Ectodermal cell (in vitro differentiated cells): ENCODE measurements at regions not wholly inside any gene's neighbourhood (a gene's known extent, or its start where the extent isn't known, plus 50 kb on each side); places are given as distances from the start of the nearest gene placed in this dataset.
"Not testable (repeated sequence)": the region's sequence is repeated elsewhere in the genome, so short reads cannot be mapped to it uniquely, and the experiment has no call there.

Experiments
- H3K27ac ChIP-seq: 2 replicates; pipeline ENCODE4 v1.7.0; 2013; ENCODE audit warnings: mild to moderate bottlenecking, low read depth, low read length; ENCODE audit not compliant: insufficient read depth, poor library complexity, severe bottlenecking
- H3K27me3 ChIP-seq: 2 replicates; pipeline ENCODE4 v1.7.0; 2013; ENCODE audit warnings: mild to moderate bottlenecking, low read length; ENCODE audit not compliant: insufficient read depth, control insufficient read depth, poor library complexity, severe bottlenecking
- H3K36me3 ChIP-seq: one replicate; pipeline ENCODE4 v1.7.0; 2013; ENCODE audit warnings: low read length; ENCODE audit not compliant: control insufficient read depth, insufficient read depth
- H3K4me1 ChIP-seq: one replicate; pipeline ENCODE4 v1.7.0; 2013; ENCODE audit warnings: low read length; ENCODE audit not compliant: control insufficient read depth, insufficient read depth
- H3K4me3 ChIP-seq: 2 replicates; pipeline ENCODE4 v1.7.0; 2013; ENCODE audit warnings: low read depth, low read length, control low read depth; ENCODE audit not compliant: insufficient read depth
- H3K9me3 ChIP-seq: 2 replicates; pipeline ENCODE4 v1.7.0; 2013; ENCODE audit warnings: mild to moderate bottlenecking, low read length, moderate library complexity; ENCODE audit not compliant: control insufficient read depth
- WGBS, 2 experiments: methylation state at CpG; one replicate each; pipeline ENCODE4 v1.1.7; 2013; ENCODE audit warnings: missing lambda C conversion rate in 2 of 2; 5-methylcytosine and 5-hydroxymethylcytosine counted together

DNA sequence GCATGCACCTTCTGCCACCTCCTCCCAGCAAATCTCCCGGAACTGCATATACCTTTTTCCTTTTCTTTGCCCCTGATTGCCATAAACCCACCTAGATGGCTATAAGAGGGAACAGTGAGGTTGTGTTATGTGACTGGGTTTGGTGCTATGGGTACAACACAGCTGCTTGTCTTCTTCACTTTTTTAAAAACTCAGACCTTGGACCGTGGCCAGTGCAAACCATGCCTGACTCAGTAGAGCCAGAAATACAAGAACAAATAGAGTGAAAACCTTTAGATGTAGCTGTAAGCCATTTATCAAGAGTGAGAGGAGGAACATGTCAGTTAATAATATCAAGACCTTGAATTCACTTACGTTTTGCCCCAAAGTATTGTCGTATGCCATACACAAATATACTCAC lies 267.4 kb upstream of the CHAC2 start:
- no peaks in the 10 kb centered on the region for H3K9me3 ChIP-seq
- H3K36me3 ChIP-seq, result no peaks in the 10 kb centered on the region
- H3K27me3 ChIP-seq, result no peaks in the 10 kb centered on the region
- no peak overlapping the region for H3K4me3 ChIP-seq
- H3K4me1 ChIP-seq, result no peaks in the 10 kb centered on the region
- no peak overlapping the region for H3K27ac ChIP-seq
- 95 to 96% methylated on average over 4 of the region's 4 CpGs for WGBS, 2 experiments

DNA sequence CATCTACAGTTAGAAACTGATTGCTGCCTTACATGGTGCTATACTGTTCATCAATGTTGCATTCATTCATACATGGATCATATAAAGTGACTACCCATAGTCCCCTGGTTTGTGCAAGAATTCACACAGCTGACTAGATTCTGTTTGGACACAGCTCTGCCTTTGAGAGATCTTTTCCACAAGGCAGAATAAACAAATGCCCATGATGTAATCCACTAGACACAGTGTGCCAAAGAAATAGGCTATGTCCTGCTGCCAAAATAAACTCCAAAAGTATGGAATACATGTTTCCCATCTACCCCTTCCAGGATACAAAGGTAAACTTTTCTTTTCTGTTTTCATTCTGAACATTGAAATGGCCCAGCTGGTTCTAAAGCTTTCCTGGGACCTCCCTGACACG lies 269.4 kb upstream of the CHAC2 start:
- Histone ChIP-seq H3K4me3 (no peak overlapping the region), H3K4me1 (no peaks in the 10 kb centered on the region), H3K9me3 (no peaks in the 10 kb centered on the region), H3K27me3 (no peaks in the 10 kb centered on the region), H3K36me3 (no peaks in the 10 kb centered on the region), H3K27ac (no peak overlapping the region)
- 89 to 92% methylated on average over 1 of the region's 1 CpG for WGBS, 2 experiments

DNA sequence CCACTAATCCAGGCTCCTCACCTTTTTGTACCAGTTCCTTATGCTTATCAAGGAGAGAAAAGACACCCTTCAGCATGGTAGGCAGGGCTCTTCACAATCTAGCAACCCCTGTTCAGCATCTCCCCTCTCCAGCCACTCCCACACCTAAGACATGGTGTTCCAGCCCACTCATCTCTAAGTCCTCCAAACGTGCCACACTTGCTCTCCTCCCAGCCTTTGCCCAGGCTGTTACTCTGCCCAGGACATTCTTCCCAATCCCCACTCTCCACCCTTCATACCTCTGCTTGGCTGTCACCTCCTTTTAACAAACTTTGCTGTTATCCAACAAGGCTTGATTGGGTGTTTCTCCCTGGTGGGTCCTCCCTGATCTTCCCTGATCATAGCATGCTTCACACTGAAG lies 270.6 kb upstream of the CHAC2 start:
- H3K27ac ChIP-seq, result no peak overlapping the region
- H3K27me3 ChIP-seq, result no peaks in the 10 kb centered on the region
- no peaks in the 10 kb centered on the region for H3K4me1 ChIP-seq
- no peaks in the 10 kb centered on the region for H3K9me3 ChIP-seq
- no peak overlapping the region for H3K4me3 ChIP-seq
- no peaks in the 10 kb centered on the region for H3K36me3 ChIP-seq
- 78 to 83% methylated on average over 1 of the region's 1 CpG for WGBS, 2 experiments

DNA sequence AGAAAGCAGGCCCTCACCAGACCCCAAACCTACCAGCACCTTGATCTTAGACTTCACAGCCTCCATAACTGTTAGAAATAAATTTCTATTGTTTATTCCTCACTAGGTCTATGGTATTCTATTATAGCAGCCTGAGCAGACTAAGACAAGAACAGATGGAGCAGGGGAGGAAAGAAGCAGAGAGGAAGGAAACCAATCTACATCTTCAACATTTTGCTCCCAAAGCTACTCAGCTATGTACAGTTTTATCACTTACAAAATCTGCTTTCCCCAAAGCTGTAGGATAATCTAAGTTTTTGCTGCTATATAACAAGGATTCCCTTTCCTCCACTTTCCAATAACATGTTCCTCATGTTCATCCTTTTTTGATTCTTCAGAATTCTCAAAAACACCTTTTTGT lies 274.4 kb upstream of the CHAC2 start:
- Histone ChIP-seq H3K27ac (no peak overlapping the region), H3K4me1 (no peaks in the 10 kb centered on the region)

DNA sequence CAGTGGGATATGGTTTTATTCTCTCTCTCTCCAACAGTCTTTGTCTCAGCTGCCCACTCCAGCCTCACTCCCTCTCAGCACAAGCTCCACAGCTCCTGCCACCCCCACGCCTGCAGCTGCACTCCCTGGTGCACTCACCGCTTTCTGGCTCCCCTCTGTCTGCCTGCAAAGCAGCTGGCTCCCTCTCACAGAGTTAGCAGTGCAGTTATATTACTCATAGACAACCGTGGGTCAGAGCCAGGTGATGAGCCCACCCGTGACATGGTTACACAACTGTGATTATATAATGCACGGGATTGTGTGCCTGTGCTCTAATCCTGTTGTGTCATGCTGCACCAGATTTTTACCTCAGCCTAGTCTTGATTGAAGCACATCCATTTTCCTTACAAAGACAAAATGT lies 276.9 kb upstream of the CHAC2 start:
- Histone ChIP-seq H3K27ac (no peak overlapping the region), H3K27me3 (no peaks in the 10 kb centered on the region), H3K4me1 (no peaks in the 10 kb centered on the region), H3K36me3 (no peaks in the 10 kb centered on the region), H3K4me3 (no peak overlapping the region), H3K9me3 (no peaks in the 10 kb centered on the region)
- WGBS, 2 experiments, result 79 to 84% methylated on average over 5 of the region's 5 CpGs

More for the DNA sequence above, 274.4 kb upstream of the CHAC2 start:
- Histone ChIP-seq H3K4me3 (no peak overlapping the region), H3K27me3 (no peaks in the 10 kb centered on the region), H3K9me3 (no peaks in the 10 kb centered on the region), H3K36me3 (no peaks in the 10 kb centered on the region)

DNA sequence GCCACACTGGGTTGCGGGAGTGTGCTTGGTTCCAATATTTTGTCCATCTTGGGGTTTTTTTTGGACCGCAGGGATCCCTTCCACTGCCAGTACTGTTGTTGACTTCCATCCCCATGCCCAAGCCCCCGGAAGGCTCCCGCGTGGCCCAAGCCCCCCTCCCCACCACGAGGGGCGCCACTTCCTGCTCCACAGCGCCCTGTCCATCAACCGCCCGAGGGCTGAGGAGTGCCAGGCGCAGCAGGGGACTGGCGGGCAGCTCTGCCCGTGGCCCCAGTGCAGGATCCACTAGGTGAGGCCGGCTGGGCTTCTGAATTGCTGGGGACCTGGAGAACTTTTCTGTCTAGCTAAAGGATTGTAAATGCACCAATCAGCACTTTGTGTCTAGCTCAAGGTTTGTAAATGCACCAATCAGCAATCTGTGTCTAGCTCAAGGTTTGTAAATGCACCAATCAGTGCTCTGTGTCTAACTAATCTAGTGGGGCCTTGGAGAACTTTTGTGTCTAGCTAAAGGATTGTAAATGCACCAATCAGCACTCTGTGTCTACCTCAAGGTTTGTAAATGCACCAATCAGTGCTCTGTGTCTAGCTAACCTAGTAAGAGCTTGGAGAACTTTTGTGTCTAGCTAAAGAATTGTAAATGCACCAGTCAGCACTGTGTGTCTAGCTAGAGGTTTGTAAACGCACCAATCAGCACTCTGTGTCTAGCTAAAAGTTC lies 281.3 kb upstream of the CHAC2 start:
- not testable (repeated sequence) for H3K36me3 ChIP-seq, H3K4me1 ChIP-seq, H3K27ac ChIP-seq, H3K9me3 ChIP-seq, H3K27me3 ChIP-seq, H3K4me3 ChIP-seq
- WGBS, 2 experiments, result 95% methylated on average over 15 of the region's 15 CpGs

DNA sequence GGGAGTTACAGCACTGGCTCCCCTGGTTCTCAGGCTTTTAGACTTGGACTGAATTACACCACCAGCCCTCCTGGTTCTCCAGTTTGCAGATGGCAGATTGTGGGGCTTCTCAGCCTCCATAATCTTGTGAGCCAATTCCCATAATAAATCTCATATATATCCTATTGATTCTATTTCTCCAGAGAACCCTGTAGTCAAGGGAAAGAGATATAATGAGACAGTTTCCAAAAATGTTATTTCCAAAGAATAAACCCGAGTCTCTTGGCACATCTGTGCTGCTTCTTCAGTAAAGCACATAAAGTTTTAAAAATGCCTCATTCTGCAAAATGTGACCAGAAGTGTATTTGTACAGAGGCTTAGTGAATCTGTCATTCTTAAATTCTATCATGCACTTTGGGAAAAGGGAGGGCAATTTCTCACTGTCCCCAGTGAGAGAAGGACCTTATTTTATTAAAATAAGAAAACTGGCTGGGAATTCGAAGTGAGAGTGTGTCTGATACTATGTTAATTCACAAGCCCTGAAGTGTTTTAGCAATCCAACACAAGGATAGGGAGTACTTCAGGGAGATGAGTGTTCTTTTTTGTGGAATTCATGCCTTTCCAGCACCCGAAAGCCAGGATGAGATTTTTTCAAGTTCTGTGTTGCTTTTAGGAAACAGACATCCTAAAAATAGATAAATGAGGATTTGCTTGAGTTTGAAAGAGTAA lies 282.4 kb upstream of the CHAC2 start:
- no peaks in the 10 kb centered on the region for H3K27me3 ChIP-seq
- H3K36me3 ChIP-seq, result no peaks in the 10 kb centered on the region
- no peaks in the 10 kb centered on the region for H3K9me3 ChIP-seq
- 88 to 99% methylated on average over 3 of the region's 3 CpGs for WGBS, 2 experiments
- H3K4me3 ChIP-seq, result no peak overlapping the region
- no peak overlapping the region for H3K27ac ChIP-seq
- no peaks in the 10 kb centered on the region for H3K4me1 ChIP-seq

DNA sequence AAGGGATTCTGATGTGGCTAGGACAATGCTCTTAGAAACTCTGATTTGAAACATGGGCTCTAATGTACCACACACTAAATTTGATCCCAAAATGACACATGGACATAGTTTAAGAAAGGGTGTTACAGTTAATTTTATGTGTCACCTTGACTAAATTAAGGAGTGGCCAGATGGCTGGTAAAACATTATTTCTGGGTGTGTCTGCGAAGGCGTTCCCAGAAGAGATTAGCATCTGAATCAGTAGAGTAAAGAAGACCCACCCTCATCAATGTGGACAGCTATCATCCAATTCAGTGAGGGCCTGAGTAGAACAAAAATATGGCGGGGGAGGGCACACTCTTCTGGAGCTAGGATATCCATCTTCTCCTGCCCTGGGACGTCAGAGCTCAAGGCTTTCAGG lies 283.1 kb upstream of the CHAC2 start:
- 92% methylated on average over 4 of the region's 4 CpGs for WGBS, 2 experiments
- H3K27ac ChIP-seq, result no peak overlapping the region
- no peaks in the 10 kb centered on the region for H3K4me1 ChIP-seq
- no peaks in the 10 kb centered on the region for H3K27me3 ChIP-seq
- no peaks in the 10 kb centered on the region for H3K9me3 ChIP-seq
- H3K36me3 ChIP-seq, result no peaks in the 10 kb centered on the region
- no peak overlapping the region for H3K4me3 ChIP-seq

DNA sequence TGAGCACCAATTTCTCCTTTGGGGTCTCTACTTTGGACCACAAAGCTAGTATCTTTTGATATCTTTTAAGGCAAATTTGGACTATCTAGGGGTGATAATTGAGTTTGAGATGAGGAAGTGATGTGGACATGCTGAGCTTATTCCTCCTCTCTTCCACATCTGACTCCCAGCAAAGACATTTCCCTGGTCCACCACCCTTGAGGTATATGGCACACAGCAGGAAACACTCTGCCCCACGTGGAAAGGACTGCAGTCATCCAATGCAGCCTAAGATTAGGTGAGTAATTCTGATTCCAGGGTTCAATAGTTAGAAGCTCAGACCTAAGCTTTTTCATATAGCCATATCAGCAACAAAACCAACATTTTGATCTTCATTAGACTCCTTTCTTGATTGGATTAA lies 290.1 kb upstream of the CHAC2 start:
- Histone ChIP-seq H3K4me1 (no peaks in the 10 kb centered on the region), H3K27ac (no peak overlapping the region), H3K36me3 (no peaks in the 10 kb centered on the region), H3K9me3 (no peaks in the 10 kb centered on the region), H3K4me3 (no peak overlapping the region), H3K27me3 (no peaks in the 10 kb centered on the region)
- WGBS, 2 experiments, result 27 to 38% methylated on average over 1 of the region's 1 CpG

DNA sequence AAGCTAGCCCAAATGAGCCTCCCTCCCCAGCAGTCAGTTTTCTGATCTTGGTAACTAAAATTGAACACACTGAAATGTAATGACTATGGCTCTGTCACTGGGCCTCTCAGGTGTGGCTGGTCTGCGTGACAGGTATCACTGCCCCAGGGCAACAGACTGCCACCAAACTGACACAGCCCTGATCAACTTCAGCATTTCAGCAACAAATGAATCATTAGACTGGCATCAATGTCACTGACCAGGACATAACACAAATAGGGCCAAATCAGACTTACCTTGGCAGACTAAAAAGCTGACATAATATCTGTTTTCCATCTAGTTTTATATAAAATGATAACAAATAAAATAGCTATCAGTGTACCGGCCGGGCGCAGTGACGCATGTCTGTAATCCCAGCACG lies 290.8 kb upstream of the CHAC2 start:
- 88 to 90% methylated on average over 6 of the region's 6 CpGs for WGBS, 2 experiments
- no peaks in the 10 kb centered on the region for H3K27me3 ChIP-seq
- no peaks in the 10 kb centered on the region for H3K9me3 ChIP-seq
- no peaks in the 10 kb centered on the region for H3K36me3 ChIP-seq
- no peak overlapping the region for H3K27ac ChIP-seq
- no peak overlapping the region for H3K4me3 ChIP-seq
- no peaks in the 10 kb centered on the region for H3K4me1 ChIP-seq
